Endodermal cell (in vitro differentiated cells): ENCODE measurements at regions not wholly inside any gene's neighbourhood (a gene's known extent, or its start where the extent isn't known, plus 50 kb on each side); places are given as distances from the start of the nearest gene placed in this dataset.

Experiments used
- DNase-seq: peaks from one replicate; pipeline ENCODE4 v3.0.0-alpha.2; 2017
- H3K27ac ChIP-seq: 2 replicates; pipeline ENCODE4 v1.5.1; 2013; ENCODE audit warnings: mild to moderate bottlenecking, low read depth, low read length, moderate library complexity
- H3K27me3 ChIP-seq: 2 replicates; pipeline ENCODE4 v1.6.1; 2013; ENCODE audit warnings: mild to moderate bottlenecking, low read length, moderate library complexity; ENCODE audit not compliant: insufficient read depth, control insufficient read depth, poor library complexity, severe bottlenecking
- H3K36me3 ChIP-seq: 2 replicates; pipeline ENCODE4 v1.7.0; 2013; ENCODE audit warnings: mild to moderate bottlenecking, low read length, moderate library complexity; ENCODE audit not compliant: control insufficient read depth, insufficient read depth
- H3K4me1 ChIP-seq: one replicate; pipeline ENCODE4 v1.7.0; 2013; ENCODE audit warnings: low read length; ENCODE audit not compliant: control insufficient read depth, insufficient read depth
- H3K4me3 ChIP-seq: 2 replicates; pipeline ENCODE4 v1.5.1; 2013; ENCODE audit warnings: mild to moderate bottlenecking, low read length, moderate library complexity
- H3K9ac ChIP-seq: 2 replicates; pipeline ENCODE4 v1.6.1; 2013; ENCODE audit warnings: mild to moderate bottlenecking, low read length, moderate library complexity; ENCODE audit not compliant: poor library complexity, severe bottlenecking; ENCODE audit errors: extremely low read depth
- H3K9me3 ChIP-seq: 2 replicates; pipeline ENCODE4 v1.6.1; 2013; ENCODE audit warnings: mild to moderate bottlenecking, low read length, moderate library complexity; ENCODE audit not compliant: control insufficient read depth
- H3K27ac Mint-ChIP-seq: 2 replicates; pipeline ENCODE4 v1.8.0; 2020; ENCODE audit warnings: mixed read lengths
- H3K27me3 Mint-ChIP-seq: 2 replicates; pipeline ENCODE4 v1.8.0; 2021; ENCODE audit warnings: mild to moderate bottlenecking, mixed read lengths; ENCODE audit not compliant: insufficient read depth
- H3K36me3 Mint-ChIP-seq: 2 replicates; pipeline ENCODE4 v1.8.0; 2020; ENCODE audit warnings: low read depth, mixed read lengths
- H3K4me1 Mint-ChIP-seq: 2 replicates; pipeline ENCODE4 v1.8.0; 2020; ENCODE audit warnings: mixed read lengths
- H3K4me3 Mint-ChIP-seq: 2 replicates; pipeline ENCODE4 v1.8.0; 2020; ENCODE audit warnings: mild to moderate bottlenecking, moderate library complexity, mixed read lengths
- H3K9me3 Mint-ChIP-seq: 2 replicates; pipeline ENCODE4 v1.8.0; 2020; ENCODE audit warnings: mild to moderate bottlenecking, mixed read lengths
- CTCF ChIP-seq: fragments of 200-600 bp; sonication (generic); conservative IDR thresholded peaks from 2 replicates; pipeline ENCODE4 v1.5.0; 2021; ENCODE audit warnings: antibody characterized with exemption, mild to moderate bottlenecking
- WGBS, 2 experiments: methylation state at CpG; one replicate each; pipeline versions ENCODE4 v1.1.5 to v1.1.7; 2013; ENCODE audit warnings: missing lambda C conversion rate in 2 of 2, mixed read lengths in 1 of 2; ENCODE audit not compliant: insufficient coverage in 1 of 2, insufficient read length in 1 of 2; 5-methylcytosine and 5-hydroxymethylcytosine counted together

GRCh38 chr16:56108724-56109123 is 82.6 kb upstream of the GNAO1 start:
- Mint-ChIP-seq H3K9me3 (no peaks in the 10 kb centered on the region), H3K4me1 (peaks cover 43% of the 10 kb centered on the region), H3K36me3 (no peaks in the 10 kb centered on the region), H3K27me3 (peaks cover 3% of the 10 kb centered on the region), H3K27ac (no peak overlapping the region), H3K4me3 (no peak overlapping the region)
- Histone ChIP-seq H3K27ac (no peak overlapping the region), H3K4me3 (no peak overlapping the region), H3K36me3 (no peaks in the 10 kb centered on the region), H3K4me1 (peaks cover 15% of the 10 kb centered on the region), H3K9me3 (no peaks in the 10 kb centered on the region), H3K27me3 (no peaks in the 10 kb centered on the region), H3K9ac (no peak overlapping the region)
- 60 to 67% methylated on average over 3 to 4 of the region's 4 CpGs for WGBS, 2 experiments
- DNase-seq, result no peak
- no peak for TF ChIP-seq CTCF

GRCh38 chr16:56108056-56108471 is 83.2 kb upstream of the GNAO1 start:
- no peak overlapping the region for H3K27ac Mint-ChIP-seq
- 60 to 83% methylated on average over 1 to 2 of the region's 2 CpGs for WGBS, 2 experiments
- no peaks in the 10 kb centered on the region for H3K36me3 Mint-ChIP-seq
- no peak for TF ChIP-seq CTCF
- H3K4me1 Mint-ChIP-seq, result peaks cover 36% of the 10 kb centered on the region
- Histone ChIP-seq H3K36me3 (no peaks in the 10 kb centered on the region), H3K4me1 (peaks cover 13% of the 10 kb centered on the region), H3K27ac (no peak overlapping the region), H3K4me3 (no peak overlapping the region), H3K9me3 (no peaks in the 10 kb centered on the region), H3K9ac (no peak overlapping the region), H3K27me3 (no peaks in the 10 kb centered on the region)
- no peaks in the 10 kb centered on the region for H3K9me3 Mint-ChIP-seq
- no peak overlapping the region for H3K4me3 Mint-ChIP-seq
- no peak for DNase-seq
- H3K27me3 Mint-ChIP-seq, result peaks cover 3% of the 10 kb centered on the region

- no peaks in the 10 kb centered on the region for H3K9me3 Mint-ChIP-seq
- DNase-seq, result no peak
- Histone ChIP-seq H3K4me1 (peaks cover under 1% of the 10 kb centered on the region), H3K36me3 (no peaks in the 10 kb centered on the region), H3K9ac (no peak overlapping the region), H3K27ac (no peak overlapping the region), H3K4me3 (no peak overlapping the region), H3K27me3 (no peaks in the 10 kb centered on the region), H3K9me3 (no peaks in the 10 kb centered on the region)
- H3K27ac Mint-ChIP-seq, result no peak overlapping the region
- H3K36me3 Mint-ChIP-seq, result no peaks in the 10 kb centered on the region
- H3K4me3 Mint-ChIP-seq, result no peak overlapping the region
- H3K27me3 Mint-ChIP-seq, result peaks cover 3% of the 10 kb centered on the region
- no peak for TF ChIP-seq CTCF
- 91 to 97% methylated on average over 4 to 6 of the region's 6 CpGs for WGBS, 2 experiments
- peaks cover 31% of the 10 kb centered on the region for H3K4me1 Mint-ChIP-seq
Measured at GRCh38 chr16:56106527-56106926, 84.8 kb upstream of the GNAO1 start.
